Progenitor cell of endocrine pancreas (in vitro differentiated cells): ENCODE measurements at regions not wholly inside any gene's neighbourhood (a gene's known extent, or its start where the extent isn't known, plus 50 kb on each side); places are given as distances from the start of the nearest gene placed in this dataset.
"Not testable (repeated sequence)": the region's sequence is repeated elsewhere in the genome, so short reads cannot be mapped to it uniquely, and the experiment has no call there.

Experiments used
- DNase-seq: peaks from one replicate; pipeline ENCODE4 v3.0.0; 2021; ENCODE audit warnings: low spot score; ENCODE audit not compliant: unreplicated experiment
- H3K27ac Mint-ChIP-seq: 2 replicates; pipeline ENCODE4 v1.8.0; 2021; ENCODE audit warnings: mild to moderate bottlenecking, moderate library complexity, mixed read lengths
- H3K27me3 Mint-ChIP-seq: 2 replicates; pipeline ENCODE4 v1.8.0; 2021; ENCODE audit warnings: mixed read lengths
- H3K36me3 Mint-ChIP-seq: 2 replicates; pipeline ENCODE4 v1.8.0; 2022; ENCODE audit warnings: mixed read lengths; ENCODE audit not compliant: insufficient read depth
- H3K4me1 Mint-ChIP-seq: 2 replicates; pipeline ENCODE4 v1.8.0; 2021; ENCODE audit warnings: low read depth, mixed read lengths
- H3K4me3 Mint-ChIP-seq: 2 replicates; pipeline ENCODE4 v1.8.0; 2021; ENCODE audit warnings: low read depth, mild to moderate bottlenecking, moderate library complexity, mixed read lengths
- H3K9me3 Mint-ChIP-seq: 2 replicates; pipeline ENCODE4 v1.8.0; 2021; ENCODE audit warnings: low read depth, mixed read lengths
- TF ChIP-seq, protein P1 (sequence below): fragments of 200-600 bp; sonication (generic); IDR thresholded peaks from one replicate; pipeline ENCODE4 v1.5.0; 2021; ENCODE audit warnings: antibody characterized with exemption, mild to moderate bottlenecking; ENCODE audit not compliant: unreplicated experiment

DNA sequence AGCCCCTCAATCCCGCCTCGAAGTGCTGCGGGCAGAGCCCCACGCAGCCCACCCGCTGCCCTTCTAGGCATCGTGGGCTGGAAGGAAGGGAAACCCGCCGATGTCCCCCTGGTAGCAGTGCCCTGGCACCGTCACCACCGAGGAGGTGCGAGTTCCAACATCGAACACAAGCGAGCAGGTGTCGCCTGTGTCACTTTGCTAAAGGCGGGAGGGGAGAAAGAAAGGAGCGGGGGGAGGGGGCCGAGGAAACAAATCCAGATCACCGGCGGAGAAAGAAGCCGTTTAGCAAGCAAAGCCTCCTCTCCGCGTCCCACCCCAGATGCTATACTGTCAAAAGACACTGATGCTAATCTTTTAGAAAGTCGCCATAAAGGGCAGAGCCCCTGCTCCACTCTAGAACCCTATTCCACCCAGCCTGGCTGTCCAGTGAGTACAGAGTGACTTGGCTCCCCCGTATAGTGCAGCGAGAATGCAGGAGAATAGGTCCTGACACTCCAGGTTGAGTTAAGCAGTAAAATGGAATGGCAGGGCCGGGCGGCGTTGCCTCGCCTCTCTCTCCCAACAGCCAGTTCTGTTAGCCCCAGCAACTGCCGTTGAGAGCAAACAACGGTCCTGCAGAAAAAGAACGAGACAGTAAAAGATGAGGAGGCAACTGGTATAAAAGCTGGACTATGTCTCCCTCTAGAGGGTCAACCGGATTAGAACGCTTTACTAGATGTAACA, 67.9 kb upstream of the USP15 start:
- TF ChIP-seq, protein P1, sequence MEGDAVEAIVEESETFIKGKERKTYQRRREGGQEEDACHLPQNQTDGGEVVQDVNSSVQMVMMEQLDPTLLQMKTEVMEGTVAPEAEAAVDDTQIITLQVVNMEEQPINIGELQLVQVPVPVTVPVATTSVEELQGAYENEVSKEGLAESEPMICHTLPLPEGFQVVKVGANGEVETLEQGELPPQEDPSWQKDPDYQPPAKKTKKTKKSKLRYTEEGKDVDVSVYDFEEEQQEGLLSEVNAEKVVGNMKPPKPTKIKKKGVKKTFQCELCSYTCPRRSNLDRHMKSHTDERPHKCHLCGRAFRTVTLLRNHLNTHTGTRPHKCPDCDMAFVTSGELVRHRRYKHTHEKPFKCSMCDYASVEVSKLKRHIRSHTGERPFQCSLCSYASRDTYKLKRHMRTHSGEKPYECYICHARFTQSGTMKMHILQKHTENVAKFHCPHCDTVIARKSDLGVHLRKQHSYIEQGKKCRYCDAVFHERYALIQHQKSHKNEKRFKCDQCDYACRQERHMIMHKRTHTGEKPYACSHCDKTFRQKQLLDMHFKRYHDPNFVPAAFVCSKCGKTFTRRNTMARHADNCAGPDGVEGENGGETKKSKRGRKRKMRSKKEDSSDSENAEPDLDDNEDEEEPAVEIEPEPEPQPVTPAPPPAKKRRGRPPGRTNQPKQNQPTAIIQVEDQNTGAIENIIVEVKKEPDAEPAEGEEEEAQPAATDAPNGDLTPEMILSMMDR, result peak; percentile 85

DNA sequence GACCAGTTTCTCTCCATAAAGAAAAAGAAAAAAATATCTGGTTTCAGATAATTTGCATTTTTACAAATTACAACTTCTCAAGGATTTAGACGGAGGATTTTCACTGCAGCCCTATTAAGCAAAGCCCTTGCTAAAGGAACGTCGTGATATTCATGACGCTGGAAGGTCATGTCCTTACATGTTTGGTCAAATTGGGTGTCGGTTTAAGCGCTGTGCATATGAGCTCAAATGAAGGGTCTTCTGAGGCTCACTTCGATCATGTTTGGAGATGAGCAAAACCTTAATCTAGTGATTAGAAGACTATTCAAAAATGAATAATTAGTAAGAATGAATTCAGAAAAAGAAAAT, 67.3 kb upstream of the USP15 start:
- Mint-ChIP-seq H3K4me3 (no peak overlapping the region), H3K4me1 (peaks cover 22% of the 10 kb centered on the region), H3K27me3 (peaks cover 40% of the 10 kb centered on the region), H3K9me3 (peaks cover 5% of the 10 kb centered on the region), H3K36me3 (no peaks in the 10 kb centered on the region), H3K27ac (no peak overlapping the region)
- no peak for DNase-seq
- TF ChIP-seq, protein P1, result no peak

More for the DNA sequence above, 67.9 kb upstream of the USP15 start:
- Mint-ChIP-seq H3K4me3 (peak overlapping the region; percentile 80), H3K4me1 (peaks cover 25% of the 10 kb centered on the region), H3K27me3 (peaks cover 40% of the 10 kb centered on the region), H3K9me3 (peaks cover under 1% of the 10 kb centered on the region), H3K36me3 (no peaks in the 10 kb centered on the region), H3K27ac (no peak overlapping the region)
- peak; percentile 52 for DNase-seq

DNA sequence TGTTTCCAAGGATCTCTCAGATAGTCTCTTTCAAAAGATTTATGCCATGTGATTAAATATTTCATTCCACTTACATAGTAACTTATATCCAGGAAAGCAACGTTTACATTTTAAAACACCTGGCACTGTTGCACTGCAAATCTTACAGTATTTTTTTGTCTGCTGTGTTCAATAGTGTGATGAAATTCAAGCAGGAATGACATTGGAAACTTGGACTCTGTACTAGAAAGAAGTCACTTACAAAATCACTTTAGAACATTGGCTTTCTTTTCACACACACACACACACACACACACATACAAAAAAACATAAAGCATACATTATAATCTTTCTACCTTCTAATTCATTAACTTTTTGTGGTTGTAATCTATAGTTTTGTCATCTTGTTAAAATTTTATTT, 66.2 kb upstream of the USP15 start:
- Mint-ChIP-seq H3K27ac (no peak overlapping the region), H3K4me3 (no peak overlapping the region), H3K4me1 (peaks cover 21% of the 10 kb centered on the region), H3K27me3 (peaks cover 40% of the 10 kb centered on the region), H3K9me3 (peaks cover 7% of the 10 kb centered on the region), H3K36me3 (no peaks in the 10 kb centered on the region)
- DNase-seq, result no peak
- TF ChIP-seq, protein P1, result no peak

DNA sequence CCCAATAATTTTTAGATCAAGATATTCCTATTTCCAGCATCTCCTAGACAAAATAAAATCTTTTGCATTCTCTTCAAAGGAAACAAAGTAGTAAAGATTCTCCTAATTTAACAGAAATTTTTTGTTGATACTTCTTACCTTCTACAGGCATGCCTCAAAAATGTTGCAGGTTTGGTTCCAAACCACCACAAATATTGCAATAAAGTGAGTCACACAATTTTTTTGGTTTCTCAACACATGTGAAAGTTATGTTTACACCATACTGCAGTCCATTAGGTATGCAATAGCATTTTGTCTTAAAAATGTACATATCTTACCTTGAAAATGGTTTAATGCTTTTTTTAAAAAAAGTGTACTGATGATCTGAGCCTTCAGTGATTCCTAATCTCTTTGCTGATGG, 65.6 kb upstream of the USP15 start:
- no peak for DNase-seq
- Mint-ChIP-seq H3K9me3 (peaks cover 7% of the 10 kb centered on the region), H3K27ac (no peak overlapping the region), H3K27me3 (peaks cover 36% of the 10 kb centered on the region), H3K4me1 (peaks cover 21% of the 10 kb centered on the region), H3K4me3 (no peak overlapping the region), H3K36me3 (no peaks in the 10 kb centered on the region)
- TF ChIP-seq, protein P1, result no peak

DNA sequence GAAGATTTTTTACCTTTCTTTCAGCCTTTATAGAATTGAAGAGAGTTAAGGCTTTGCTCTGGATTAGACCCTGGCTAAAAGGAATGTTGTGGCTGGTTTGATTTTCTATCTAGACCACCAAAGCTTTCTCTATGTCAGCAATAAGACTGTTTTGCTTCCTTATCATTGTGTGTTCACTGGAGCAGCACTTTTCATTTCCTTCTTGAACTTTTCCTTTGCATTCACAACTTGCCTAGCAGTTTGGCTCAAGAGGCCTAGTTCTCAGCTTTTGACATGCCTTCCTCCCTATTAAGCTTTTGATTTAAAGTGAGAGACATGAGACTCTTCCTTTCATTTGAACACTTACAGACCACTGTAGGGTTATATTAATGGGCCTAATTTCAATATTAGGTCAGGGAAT, 64.1 kb upstream of the USP15 start:
- Mint-ChIP-seq H3K27me3 (peaks cover 22% of the 10 kb centered on the region), H3K9me3 (peaks cover 22% of the 10 kb centered on the region), H3K4me1 (peaks cover 10% of the 10 kb centered on the region)

DNA sequence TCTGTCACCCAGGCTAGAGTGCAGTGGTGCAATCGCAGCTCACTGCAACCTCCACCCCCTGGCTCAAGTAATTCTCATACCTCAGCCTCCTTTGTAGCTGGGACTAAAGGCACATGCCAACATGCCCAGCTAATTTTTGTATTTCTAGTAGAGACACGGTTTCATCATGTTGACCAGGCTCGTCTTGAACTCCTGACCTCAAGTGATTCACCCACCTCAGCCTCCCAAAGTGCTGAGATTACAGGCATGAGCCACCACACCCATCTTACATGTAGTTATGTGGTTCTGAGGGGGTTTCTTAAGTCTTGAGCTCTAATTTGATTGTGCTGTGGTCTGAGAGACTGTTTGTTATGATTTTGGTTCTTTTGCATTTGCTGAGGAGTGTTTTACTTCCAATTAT, 57.3 kb upstream of the USP15 start:
- H3K27me3 Mint-ChIP-seq, DNase-seq, H3K4me1 Mint-ChIP-seq, H3K4me3 Mint-ChIP-seq, H3K36me3 Mint-ChIP-seq, H3K27ac Mint-ChIP-seq: not testable (repeated sequence)
- H3K9me3 Mint-ChIP-seq, result peaks cover 51% of the 10 kb centered on the region

More for the DNA sequence above, 64.1 kb upstream of the USP15 start:
- TF ChIP-seq, protein P1, result no peak
- Mint-ChIP-seq H3K36me3 (no peaks in the 10 kb centered on the region), H3K27ac (no peak overlapping the region), H3K4me3 (no peak overlapping the region)
- DNase-seq, result no peak
